Activated CD4-positive, alpha-beta T cell treated with anti-CD3 and anti-CD28 coated beads, Interleukin-10, Interleukin-2, amounts not matched to agents 100 ng/mL and 50 ng/mL, durations not matched to agents 16 hours and 8 hours (primary cell): ENCODE measurements at regions not wholly inside any gene's neighbourhood (a gene's known extent, or its start where the extent isn't known, plus 50 kb on each side); places are given as distances from the start of the nearest gene placed in this dataset.

ENCODE experiments used
- DNase-seq: peaks from one replicate; pipeline ENCODE4 v3.0.0-alpha.2; 2020

GRCh38 chr12:47305464-47305863, 225.7 kb upstream of the AMIGO2 start:
- DNase-seq: no peak

GRCh38 chr12:47303995-47304560, 224.3 kb upstream of the AMIGO2 start:
- no peak for DNase-seq

- no peak for DNase-seq
These were observed 223.4 kb upstream of the AMIGO2 start for GRCh38 chr12:47303207-47303606.

- DNase-seq: no peak
These were observed 222.4 kb upstream of the AMIGO2 start for GRCh38 chr12:47302111-47302671.

- no peak for DNase-seq
These were observed 219.8 kb upstream of the AMIGO2 start for GRCh38 chr12:47299586-47299985.

GRCh38 chr12:47297993-47298392, 218.2 kb upstream of the AMIGO2 start:
- DNase-seq: no peak

GRCh38 chr12:47296828-47297227, 217.1 kb upstream of the AMIGO2 start:
- DNase-seq: no peak

- no peak for DNase-seq
These were observed 213.6 kb upstream of the AMIGO2 start for GRCh38 chr12:47293406-47293805.

GRCh38 chr12:47286676-47287075, 206.9 kb upstream of the AMIGO2 start:
- DNase-seq: no peak
